Endometrial microvascular endothelial cells (primary cell): ENCODE measurements at regions not wholly inside any gene's neighbourhood (a gene's known extent, or its start where the extent isn't known, plus 50 kb on each side); places are given as distances from the start of the nearest gene placed in this dataset.

ENCODE experiments used
- in situ Hi-C: cut with HindIII; loops from 2 replicates; pipeline ENCODE4 v1.10.0; 2017; ENCODE audit warnings: low sequenced_read_pairs, low pct_unique_long_range_greater_than_20kb; ENCODE audit errors: inconsistent ontology term

DNA sequence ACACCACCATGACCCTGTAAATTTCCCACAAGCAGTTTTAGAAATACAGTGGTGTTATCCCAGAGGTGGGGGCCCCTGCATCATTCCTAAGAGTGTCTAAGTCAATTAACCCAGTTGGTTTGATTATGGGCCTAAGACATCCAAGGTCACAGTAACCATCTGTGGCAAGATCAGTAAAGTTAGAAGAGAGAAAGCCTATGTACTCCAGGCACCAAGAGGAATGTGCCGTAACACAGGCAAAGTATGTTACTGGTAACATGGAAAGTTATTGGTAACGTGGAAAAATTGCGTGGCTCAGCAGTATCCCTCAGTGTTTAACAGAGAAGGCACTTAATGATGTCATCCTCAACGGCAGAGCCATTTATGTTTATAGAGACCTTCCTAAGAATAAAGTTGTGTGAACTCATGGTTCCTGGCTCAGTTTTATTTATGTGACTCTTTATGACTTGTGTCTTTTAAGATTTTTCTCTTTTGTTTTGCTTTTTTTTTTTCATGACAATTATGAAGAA lies 144.1 kb upstream of the RASGRP1 start:
- in situ Hi-C loops = no loop called here

DNA sequence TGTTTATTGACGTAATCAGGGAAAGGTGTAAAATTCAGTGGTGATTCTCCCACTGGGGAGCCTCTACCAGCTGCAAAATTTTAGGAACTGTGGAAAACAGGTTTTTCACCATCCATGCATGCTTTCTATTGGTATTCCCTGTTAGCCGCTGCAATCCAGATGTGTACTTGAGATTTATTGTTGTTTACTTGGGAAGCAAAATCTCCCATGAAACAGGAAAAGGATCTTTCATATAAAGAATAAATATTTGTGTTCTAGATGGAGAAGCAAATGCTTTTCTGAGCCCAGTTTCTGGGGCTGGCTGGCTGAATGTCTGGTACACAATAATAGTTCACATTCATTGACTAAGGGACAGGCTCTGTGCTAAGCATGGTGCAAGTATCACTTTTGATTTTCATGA lies 144.6 kb upstream of the RASGRP1 start:
- in situ Hi-C loops = no loop called here

DNA sequence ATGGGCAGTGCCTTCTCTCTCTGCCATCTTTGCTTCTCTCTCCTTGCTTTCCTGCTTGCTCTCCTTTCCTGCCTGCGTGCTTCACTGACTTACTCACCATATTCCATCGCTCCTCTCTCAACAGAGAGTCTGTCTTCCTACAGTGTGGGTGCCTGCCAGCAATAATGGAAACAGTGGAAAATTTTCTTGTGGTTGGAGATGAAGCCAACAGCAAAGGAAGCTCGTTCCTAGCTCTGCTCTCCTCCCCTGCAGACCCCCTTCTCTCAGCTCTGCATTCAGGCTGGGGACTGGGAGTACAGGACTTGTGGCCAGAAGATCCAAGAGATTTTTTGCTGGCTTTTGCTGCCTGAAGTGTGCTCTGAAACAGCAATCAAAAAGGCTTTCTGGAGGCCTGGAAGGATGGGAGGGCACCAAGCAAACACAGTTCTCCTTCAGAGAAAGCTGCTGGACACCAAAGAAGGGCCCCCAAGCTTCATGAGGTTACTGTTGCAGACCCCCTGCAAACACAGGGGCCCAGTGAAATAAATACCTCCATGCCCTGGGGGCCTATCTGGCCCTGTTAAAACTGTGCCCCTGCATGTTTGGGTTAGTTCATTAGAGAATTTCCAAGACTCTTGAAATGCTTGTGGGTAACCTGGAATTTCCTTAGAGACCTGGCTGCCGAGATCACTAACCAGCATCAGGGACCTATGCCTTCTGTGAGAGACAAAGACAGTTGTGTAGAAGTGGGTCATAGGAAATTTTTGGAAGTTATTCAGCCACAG lies 149.9 kb upstream of the RASGRP1 start:
- in situ Hi-C loops = no loop called here

DNA sequence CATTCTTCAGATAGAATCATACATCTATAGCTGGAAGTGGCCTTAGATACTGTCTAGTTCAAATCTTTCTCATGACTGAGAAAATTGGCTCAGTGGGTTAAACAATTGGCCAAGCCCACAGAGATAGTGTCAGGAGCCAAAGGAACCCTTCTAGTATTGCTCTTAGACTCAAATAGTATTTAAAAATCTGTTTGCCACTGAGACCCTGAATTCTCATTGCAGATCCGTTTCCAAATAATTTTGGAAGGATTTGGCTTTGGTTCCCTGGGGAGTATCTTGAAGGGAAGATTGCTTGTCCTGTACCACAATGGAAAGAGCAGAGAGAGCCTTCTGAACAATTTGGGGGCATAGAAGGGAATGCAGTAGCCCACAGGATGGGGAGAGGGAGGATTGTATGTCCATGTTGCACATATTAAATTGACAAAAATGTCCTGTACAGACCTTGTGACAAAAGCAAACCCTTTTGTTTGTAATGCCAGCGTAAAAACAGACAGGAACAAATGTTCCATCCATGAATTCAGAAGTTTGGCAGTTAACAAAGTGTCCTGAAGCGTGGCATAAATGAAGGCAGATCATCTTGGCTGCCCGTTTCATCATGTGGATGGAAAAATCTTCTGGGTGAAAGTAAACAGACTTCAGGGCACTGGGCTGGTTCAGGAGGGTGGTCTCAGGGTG lies 156.4 kb upstream of the RASGRP1 start:
- in situ Hi-C loops = no loop called here

DNA sequence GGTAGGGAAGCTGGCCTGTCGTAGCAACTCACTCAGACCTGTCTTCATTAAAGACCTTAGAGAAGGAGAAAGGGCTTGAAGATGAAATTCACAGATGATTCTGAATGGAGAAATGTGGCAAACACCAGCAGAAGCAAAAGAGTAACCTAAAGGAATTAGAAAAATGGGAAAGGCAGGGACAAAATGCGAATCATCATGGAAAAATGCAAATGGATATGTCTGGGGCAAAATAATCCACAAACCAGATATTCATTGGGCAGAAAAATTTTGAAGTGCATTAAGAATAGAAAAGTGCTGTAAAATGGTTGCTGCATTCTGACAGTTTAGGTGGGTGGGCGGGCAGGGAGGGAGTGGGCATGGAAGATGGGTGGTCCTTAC lies 156.9 kb upstream of the RASGRP1 start:
- in situ Hi-C loops = no loop called here

DNA sequence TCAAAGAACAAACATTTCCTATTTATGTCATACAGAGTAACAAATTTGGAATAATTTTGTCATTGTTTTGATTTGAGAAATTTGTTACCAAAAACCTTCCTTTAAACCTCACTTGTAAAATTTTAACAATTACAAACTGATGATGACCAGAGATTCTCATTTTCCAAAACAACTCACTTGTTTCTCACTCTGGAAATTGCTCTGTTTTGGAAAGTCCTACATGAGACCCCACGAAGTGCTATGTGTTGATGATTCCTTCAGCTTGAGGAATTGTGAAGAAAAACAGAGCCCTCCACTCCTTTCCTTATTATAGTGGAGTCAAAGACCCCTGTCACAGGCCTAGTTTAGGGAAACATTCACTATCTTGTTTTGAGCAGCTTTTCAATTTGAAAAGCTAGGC lies 157.6 kb upstream of the RASGRP1 start:
- in situ Hi-C loops = no loop called here

DNA sequence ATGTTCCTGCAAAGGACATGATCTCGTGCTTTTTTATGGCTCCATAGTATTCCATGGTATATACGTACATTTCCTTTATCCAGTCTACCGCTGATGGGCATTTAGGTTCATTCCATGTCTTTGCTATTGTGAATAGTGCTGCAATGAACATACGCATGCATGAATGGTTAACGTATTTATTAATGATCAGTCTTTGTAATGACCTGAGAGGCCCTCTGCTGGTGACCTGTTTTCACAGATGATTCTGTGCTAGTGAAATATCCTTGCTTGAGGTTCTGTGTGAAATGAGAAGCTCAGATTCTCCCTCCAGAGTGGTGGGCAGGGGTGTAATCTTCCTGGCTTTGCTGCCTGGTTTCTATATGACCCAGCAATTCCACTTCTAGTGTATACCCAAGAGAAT lies 160.2 kb upstream of the RASGRP1 start:
- in situ Hi-C loops = no loop called here

DNA sequence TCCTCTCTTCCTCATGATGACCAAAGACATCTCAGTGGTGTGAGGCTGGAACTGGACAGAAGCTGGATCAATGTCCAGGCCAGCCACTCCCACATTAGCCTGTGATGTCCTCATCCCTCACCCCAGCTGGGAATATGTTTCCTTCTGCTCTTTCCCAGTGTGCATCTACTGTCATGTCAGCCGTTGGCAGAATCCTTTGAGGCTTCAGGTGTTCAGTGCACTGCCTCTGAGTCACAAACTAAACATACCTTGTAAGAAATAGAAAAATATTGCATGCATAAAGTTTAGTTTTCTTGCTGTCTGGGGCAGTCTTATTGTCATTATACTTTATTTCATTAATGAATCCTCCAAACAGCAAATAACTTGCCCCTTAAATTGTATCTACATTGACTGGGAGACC lies 161.6 kb upstream of the RASGRP1 start:
- in situ Hi-C loops = no loop called here

DNA sequence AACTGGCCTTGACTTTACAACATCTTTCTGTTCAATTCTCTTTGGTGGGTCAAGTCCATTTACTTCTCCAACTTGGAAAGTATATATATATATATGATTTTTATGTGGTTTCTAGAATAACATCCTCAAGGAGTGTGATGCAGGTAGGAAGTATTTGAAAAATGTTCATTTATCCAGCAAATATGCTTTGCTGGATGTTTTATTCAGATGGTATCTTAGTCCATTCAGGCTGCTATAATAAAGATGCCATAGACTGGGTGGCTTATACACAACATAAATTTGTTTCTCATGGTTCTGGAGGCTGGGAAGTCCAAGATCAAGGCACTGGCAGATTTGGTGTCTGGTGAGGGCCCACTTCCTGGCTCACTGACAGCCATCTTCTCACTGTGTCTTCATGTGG lies 168.7 kb upstream of the RASGRP1 start:
- in situ Hi-C loops = no loop called here

DNA sequence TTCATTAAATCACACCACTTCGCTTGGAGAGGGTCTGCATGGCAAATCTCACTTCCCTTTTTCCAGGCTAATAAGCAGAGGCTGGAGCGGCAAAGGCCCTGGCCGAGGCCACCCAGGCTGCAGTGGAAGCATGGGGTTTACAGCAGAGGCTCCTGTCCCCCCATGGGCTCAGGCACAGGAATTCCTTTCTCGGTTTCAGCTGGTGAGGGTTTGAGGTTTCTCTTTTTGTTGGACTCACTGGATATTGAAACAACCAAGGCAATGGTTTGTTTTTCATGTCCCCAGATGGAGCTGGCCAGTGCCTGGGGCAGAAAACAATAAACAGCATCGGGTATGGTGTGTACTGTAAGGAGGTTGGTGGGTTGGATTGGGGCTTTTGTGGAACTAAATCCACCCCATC lies 175.6 kb upstream of the RASGRP1 start:
- in situ Hi-C loops = no loop called here

DNA sequence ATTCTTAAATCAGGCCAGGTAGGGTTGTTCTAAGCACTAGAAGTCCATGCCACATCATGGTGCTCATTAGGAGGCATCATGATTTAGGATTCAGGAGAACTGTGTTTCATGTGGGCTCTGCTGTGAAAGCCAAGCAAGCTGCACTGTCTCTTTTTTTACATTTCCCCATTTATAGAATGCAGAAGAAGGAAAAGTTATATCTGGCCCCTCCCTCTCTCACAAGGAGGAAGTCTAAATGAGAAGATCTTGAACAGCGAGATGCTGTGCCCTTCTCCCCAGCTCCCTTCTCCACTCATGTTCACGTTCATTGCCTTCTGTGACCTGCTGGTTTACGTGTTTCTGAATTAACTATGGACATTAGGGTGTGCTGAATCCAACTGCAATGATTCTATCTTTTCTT lies 178.5 kb upstream of the RASGRP1 start:
- in situ Hi-C loops = no loop called here

DNA sequence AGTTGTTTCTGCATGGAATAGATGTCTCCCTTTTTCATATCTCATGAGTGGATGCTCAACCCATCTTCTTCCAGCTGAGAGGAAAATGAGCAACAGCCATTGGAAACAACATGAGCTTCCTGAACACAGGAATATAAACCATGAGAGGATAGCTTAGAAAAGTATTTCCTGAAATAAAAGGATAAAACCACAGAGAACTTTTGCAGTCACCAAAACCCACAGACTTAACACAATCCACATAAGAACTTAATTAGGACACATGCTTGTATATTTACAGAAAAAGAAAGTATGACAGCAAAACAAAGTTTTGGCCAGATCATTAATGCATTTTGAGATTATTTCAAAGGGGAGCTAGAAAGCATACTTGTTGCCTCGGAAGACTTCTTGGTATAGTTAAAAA lies 180.5 kb upstream of the RASGRP1 start:
- in situ Hi-C loops = no loop called here

DNA sequence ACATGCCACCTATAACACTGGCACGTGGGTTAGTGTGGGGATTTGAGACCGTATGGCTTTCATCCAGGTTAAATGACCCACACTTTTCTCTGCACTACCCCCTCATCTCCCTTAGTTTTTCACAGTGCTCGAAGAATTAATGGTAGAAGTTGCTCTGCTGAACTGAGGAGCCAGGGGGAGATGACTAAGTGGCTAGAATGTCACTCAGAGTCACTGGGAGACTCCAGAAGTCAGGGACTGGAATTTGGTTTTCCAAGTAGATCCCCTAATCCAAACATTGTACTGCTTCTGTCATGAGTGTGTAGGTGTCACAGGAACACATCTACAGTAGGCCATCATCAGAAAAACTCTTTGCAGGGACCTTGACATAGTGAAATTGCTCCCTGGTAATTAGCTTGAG lies 181.0 kb upstream of the RASGRP1 start:
- in situ Hi-C loops = no loop called here

DNA sequence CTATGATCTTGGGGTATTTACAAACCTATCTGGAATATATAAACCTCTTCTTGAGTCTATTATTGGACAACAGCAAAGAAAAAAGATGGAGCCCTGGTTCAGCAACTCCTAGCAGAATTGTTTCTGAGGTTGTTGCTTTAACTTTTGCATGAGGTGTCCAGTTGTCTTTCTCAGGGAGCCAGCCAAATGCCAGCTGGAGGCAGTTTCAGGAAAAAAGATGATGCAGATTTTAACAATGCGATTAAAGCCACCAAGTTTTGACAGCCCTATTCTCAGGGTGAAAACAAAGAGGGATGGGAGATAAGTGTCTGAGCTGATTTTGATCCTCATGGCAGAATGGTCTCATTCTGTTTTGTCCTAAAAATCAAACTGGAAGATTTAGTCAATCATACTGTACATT lies 181.6 kb upstream of the RASGRP1 start:
- in situ Hi-C loops = no loop called here

DNA sequence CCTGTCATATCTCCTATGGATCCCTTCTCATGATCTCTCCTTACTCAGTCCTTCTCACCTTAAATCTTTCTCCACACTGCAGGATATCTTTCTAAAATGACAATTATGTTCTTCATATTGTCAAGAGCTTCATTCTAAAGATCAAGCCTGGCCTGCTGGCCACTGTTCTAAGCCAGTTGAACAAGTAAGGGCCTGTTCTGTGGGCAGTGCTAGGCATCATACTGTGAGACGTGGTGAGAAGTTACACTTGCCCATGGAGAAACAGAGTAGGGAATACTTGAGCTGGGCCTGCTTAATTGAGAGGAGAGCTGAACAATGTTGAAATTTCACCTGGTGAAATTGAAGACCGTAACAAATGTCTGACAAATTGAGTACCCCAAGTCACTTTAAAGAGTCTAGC lies 184.1 kb upstream of the RASGRP1 start:
- in situ Hi-C loops = no loop called here

DNA sequence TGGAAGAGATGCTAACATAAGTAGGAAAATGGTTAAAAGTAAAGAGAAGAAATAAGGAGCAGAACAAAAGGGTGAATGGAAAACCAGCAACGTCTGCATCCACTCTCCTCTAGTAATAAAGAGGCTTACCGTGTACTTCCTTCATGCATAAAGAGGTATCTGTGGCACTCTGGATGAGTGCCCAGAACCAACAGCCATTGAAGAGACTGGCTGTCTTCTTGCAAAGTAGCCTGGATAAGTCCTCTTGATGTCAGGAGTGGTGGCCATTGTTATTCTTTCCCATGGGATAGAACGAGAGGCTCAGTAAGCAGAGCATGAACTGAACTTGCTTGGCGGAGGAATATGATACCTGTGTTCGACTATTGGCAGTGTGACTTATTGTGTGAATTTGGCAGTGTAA lies 186.2 kb upstream of the RASGRP1 start:
- in situ Hi-C loops = no loop called here

DNA sequence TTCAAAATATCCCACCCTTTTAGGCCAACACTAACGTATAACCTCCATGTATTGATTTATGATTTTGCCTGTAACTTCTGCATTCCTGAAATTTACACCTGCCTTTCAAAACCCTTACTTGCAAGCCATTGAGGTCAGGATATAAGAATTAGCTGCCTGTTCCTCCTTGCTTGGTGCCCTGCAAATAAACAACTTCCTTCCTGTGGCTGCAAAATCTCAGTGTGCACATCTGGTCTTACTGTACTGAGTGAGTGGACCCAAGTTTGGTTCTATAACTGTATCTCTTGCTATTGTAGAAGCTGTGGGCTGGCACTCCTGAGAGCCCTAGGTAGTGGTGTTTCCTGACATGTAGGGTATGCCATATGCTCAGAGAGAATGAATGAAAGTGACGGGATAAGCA lies 191.1 kb upstream of the RASGRP1 start:
- in situ Hi-C loops = no loop called here

DNA sequence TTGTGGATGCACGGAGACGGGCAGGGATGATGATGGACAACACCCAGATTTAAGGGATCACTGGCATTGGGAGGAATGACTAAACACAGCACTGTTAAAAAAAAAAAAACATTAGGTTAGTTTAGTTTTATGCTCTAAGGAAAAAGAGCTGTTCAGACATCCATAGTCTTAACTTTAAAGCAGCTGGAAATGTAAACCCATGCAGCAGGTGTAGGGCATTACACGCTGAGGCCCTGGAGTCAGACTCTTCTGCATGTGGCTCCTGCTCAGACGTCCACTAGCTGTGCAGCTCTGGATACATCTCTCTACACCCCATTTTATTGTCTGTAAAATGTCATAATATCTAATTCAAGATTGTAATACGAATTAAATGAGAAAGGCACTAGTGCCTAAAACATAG lies 191.8 kb upstream of the RASGRP1 start:
- in situ Hi-C loops = no loop called here

DNA sequence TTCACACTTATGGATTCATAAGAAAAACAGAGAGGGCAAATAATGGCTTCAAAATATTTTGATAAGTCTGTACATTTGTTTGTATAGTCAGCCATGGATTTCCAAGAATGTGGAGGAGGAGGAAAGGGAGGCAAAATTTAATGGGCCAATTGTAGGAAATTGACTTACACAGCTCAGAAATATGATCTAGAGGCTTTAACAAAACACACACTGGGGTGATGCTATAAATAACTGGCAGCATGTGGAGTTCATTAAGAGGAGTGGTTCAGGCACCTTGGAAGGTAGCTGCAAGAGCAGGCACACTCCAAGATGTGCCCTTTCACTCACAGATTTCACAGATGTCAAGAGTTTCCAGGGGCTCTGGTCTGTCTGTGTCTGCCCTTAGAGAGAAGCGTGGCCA lies 193.4 kb upstream of the RASGRP1 start:
- in situ Hi-C loops = no loop called here

DNA sequence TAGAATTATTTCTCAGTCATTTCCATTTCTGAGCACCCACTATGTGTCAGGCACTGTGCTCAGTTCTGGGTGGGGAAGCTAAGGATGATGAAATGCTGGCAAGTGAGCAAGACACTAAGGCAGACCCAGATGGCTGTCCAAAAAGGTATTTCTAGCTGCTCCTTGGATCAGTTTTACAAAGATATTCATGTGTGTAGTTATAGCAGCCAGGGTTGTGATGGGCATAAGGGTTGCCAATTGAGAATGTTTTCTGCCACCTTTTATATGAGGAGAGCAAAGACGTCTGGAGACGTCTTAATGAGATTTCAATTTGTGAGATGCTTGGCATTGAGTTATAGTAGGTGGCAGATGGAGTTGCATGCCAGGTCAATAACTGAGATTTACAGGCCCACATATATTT lies 197.1 kb upstream of the RASGRP1 start:
- in situ Hi-C loops = no loop called here

DNA sequence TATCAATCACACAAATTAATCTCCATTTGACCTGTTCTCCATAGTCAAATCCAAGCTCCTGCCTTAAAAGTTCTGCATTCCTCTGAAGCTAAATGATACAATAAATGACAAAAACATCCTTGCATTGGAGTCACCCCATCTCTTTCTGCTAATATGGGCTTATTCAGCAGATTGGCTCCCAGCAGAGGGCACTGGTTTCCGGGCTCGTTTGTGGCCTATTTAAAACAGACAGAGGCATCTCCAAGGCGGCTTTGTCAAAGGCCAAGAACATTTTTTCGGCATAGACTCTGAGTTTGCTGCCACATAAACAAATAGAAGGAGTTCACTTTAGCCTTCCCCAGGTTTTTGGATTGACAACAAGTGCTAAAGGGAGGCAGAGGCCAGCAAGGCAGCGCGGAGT lies 204.4 kb upstream of the RASGRP1 start:
- in situ Hi-C loops = no loop called here
